ENCODE measurements at regions not wholly inside any gene's neighbourhood (a gene's known extent, or its start where the extent isn't known, plus 50 kb on each side); places are given as distances from the start of the nearest gene placed in this dataset.

GRCh38 chr5:166192696-166193095 is 2098.7 kb upstream of the WWC1 start:
- H3K4me3 ChIP-seq, result no peak overlapping the region
- 40 to 43% methylated on average over 2 to 3 of the region's 3 CpGs for WGBS, 2 donors (ENCODE audit: low coverage in 1 of 2)
- intact Hi-C loops (cut with DNase I; ENCODE audit: low total_unique reads), result no loop called here
- no peaks in the 10 kb centered on the region for H3K36me3 ChIP-seq
- no peaks in the 10 kb centered on the region for H3K4me1 ChIP-seq
- in situ Hi-C loops (cut with MboI; ENCODE audit: low pct_ligation_motif_present in 1 of 4, low pct_unique_long_range_greater_than_20kb in 1 of 4, low sequenced_read_pairs in 3 of 4), result no loop called here
- no peak for DNase-seq
- no peak overlapping the region for H3K27ac ChIP-seq
- TF ChIP-seq EP300 (IDR thresholded peaks at IDR 0.05; ENCODE audit: low read depth), result no peak
- no peak for TF ChIP-seq POLR2A (IDR thresholded peaks at IDR 0.05)
- no peak for TF ChIP-seq POLR2AphosphoS5 (IDR thresholded peaks at IDR 0.05)
- no peak for TF ChIP-seq CTCF (IDR thresholded peaks at IDR 0.05)
- H3K27me3 ChIP-seq, result no peaks in the 10 kb centered on the region
- no peaks in the 10 kb centered on the region for H3K9me3 ChIP-seq

DNA sequence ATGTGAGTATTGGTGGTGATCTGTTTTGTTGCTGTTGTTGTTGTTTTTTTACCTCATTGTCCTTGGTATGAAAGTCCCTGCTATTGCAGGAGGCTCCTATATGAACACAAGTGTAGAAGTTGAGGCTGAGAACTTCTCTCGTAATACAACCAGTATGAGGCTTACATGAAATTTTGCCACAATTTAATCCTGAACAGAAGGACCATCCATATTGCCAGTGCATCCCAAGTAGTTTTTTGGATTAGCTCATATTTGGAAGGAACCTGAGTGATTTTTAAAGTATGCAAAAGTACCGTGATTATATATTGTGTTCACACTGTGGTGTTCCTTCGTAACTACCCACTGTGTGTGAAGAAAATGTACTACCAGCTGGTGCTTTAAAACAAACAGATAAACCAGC is 2095.5 kb upstream of the WWC1 start:
- intact Hi-C loops (cut with DNase I; ENCODE audit: low total_unique reads), result no loop called here

DNA sequence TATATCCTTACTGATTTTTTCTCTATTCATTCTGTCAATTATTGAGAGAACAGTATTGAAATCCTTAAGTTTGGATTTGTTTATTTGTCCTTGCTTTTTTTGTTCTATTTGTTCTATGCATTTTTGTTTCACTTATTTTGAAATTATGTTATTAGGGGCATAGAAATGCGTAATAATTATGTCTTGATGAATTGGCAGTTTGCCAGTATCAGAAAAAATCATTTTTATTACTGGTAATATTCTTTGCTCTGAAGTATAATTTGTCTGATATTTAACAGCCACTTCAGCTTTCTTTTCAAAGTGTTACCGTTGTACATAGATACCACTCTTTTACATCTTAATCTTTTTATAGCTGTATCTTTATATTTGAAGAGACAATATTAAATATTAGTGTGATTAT is 2090.9 kb upstream of the WWC1 start:
- no peak for DNase-seq
- no peaks in the 10 kb centered on the region for H3K4me1 ChIP-seq
- H3K9me3 ChIP-seq, result no peaks in the 10 kb centered on the region
- H3K27ac ChIP-seq, result no peak overlapping the region
- no peaks in the 10 kb centered on the region for H3K27me3 ChIP-seq
- intact Hi-C loops (cut with DNase I; ENCODE audit: low total_unique reads) (no loop called here), in situ Hi-C loops (cut with MboI; ENCODE audit: low pct_ligation_motif_present in 1 of 4, low pct_unique_long_range_greater_than_20kb in 1 of 4, low sequenced_read_pairs in 3 of 4) (no loop called here)
- TF ChIP-seq CTCF (IDR thresholded peaks at IDR 0.05), result no peak
- no peak for TF ChIP-seq POLR2AphosphoS5 (IDR thresholded peaks at IDR 0.05)
- TF ChIP-seq POLR2A (IDR thresholded peaks at IDR 0.05), result no peak
- no peaks in the 10 kb centered on the region for H3K36me3 ChIP-seq
- no peak overlapping the region for H3K4me3 ChIP-seq
- 70 to 79% methylated on average over 2 of the region's 2 CpGs for WGBS, 2 donors (ENCODE audit: low coverage in 1 of 2)

More for the DNA sequence above, 2095.5 kb upstream of the WWC1 start:
- Histone ChIP-seq H3K27ac (no peak overlapping the region), H3K36me3 (no peaks in the 10 kb centered on the region), H3K4me1 (no peaks in the 10 kb centered on the region), H3K27me3 (no peaks in the 10 kb centered on the region), H3K9me3 (no peaks in the 10 kb centered on the region), H3K4me3 (no peak overlapping the region)
- no peak for DNase-seq
- WGBS, 2 donors (ENCODE audit: low coverage in 1 of 2), result 90 to 92% methylated on average over 3 of the region's 3 CpGs
- TF ChIP-seq EP300 (IDR thresholded peaks at IDR 0.05; ENCODE audit: low read depth) (no peak), CTCF (IDR thresholded peaks at IDR 0.05) (no peak), POLR2A (IDR thresholded peaks at IDR 0.05) (no peak), POLR2AphosphoS5 (IDR thresholded peaks at IDR 0.05) (no peak)
- in situ Hi-C loops (cut with MboI; ENCODE audit: low pct_ligation_motif_present in 1 of 4, low pct_unique_long_range_greater_than_20kb in 1 of 4, low sequenced_read_pairs in 3 of 4), result no loop called here

DNA sequence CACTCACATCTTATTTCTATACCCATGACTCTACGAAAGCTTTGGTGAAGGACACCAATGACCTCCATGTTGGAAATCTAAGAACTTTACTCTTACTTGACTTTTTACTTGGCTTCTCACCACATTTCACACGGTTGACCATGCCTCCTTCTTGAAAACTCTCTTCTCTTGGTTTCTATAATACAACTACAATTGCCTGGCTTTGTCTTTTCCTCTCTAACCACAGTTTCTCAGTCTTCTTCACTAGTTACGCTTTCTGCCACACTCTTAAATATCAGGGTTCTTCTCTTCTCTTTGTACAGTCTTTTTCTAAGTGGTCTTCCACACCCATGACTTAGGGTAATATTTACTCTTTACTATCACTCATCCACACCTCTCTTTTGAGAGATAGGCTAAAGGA is 2079.8 kb upstream of the WWC1 start:
- TF ChIP-seq CTCF (IDR thresholded peaks at IDR 0.05) (no peak), POLR2A (IDR thresholded peaks at IDR 0.05) (no peak), POLR2AphosphoS5 (IDR thresholded peaks at IDR 0.05) (no peak), EP300 (IDR thresholded peaks at IDR 0.05; ENCODE audit: low read depth) (no peak)
- WGBS, 2 donors (ENCODE audit: low coverage in 1 of 2), result 75 to 85% methylated on average over 3 of the region's 3 CpGs
- H3K36me3 ChIP-seq, result no peaks in the 10 kb centered on the region
- H3K27me3 ChIP-seq, result no peaks in the 10 kb centered on the region
- intact Hi-C loops (cut with DNase I; ENCODE audit: low total_unique reads) (no loop called here), in situ Hi-C loops (cut with MboI; ENCODE audit: low pct_ligation_motif_present in 1 of 4, low pct_unique_long_range_greater_than_20kb in 1 of 4, low sequenced_read_pairs in 3 of 4) (no loop called here)
- no peaks in the 10 kb centered on the region for H3K4me1 ChIP-seq
- no peak overlapping the region for H3K27ac ChIP-seq
- no peak overlapping the region for H3K4me3 ChIP-seq
- DNase-seq, result no peak
- H3K9me3 ChIP-seq, result no peaks in the 10 kb centered on the region

All from transverse colon (tissue), 4 donors.